NCI-H1105 treated with DMSO at 0.1 percent for 48 hours (cell line): ENCODE measurements at regions not wholly inside any gene's neighbourhood (a gene's known extent, or its start where the extent isn't known, plus 50 kb on each side); places are given as distances from the start of the nearest gene placed in this dataset.
"Not testable (repeated sequence)": the region's sequence is repeated elsewhere in the genome, so short reads cannot be mapped to it uniquely, and the experiment has no call there.

Experiments used
- DNase-seq: peaks from one replicate; lab custom pipeline; 2025; lab: John Stamatoyannopoulos, UW

DNA sequence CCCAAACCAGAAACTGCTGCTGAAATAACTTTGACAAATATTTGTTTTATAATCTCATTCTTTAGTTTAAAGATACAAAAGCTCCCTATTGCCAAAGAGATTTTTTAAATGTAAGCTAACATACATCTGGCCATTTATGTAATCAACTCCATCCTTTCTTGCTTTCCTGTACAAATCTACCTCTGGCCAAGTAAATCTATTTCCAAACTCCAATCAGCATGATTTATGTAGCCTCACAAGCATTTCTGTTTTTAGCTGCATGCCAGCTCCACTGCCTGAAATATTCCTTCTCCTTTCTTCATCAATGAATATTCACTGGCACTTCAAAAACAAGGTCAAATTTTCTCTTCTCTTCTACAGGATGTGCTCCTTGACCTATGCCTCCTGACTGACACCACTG is 80.0 kb downstream of the SHOX2 start:
- no peak for DNase-seq

DNA sequence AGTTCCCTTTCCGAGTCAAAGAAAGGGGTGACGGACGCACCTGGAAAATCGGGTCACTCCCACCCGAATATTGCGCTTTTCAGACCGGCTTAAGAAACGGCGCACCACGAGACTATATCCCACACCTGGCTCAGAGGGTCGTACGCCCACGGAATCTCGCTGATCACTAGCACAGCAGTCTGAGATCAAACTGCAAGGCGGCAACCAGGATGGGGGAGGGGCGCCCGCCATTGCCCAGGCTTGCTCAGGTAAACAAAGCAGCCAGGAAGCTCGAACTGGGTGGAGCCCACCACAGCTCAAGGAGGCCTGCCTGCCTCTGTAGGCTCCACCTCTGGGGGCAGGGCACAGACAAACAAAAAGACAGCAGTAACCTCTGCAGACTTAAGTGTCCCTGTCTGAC is 86.3 kb downstream of the SHOX2 start:
- not testable (repeated sequence) for DNase-seq

DNA sequence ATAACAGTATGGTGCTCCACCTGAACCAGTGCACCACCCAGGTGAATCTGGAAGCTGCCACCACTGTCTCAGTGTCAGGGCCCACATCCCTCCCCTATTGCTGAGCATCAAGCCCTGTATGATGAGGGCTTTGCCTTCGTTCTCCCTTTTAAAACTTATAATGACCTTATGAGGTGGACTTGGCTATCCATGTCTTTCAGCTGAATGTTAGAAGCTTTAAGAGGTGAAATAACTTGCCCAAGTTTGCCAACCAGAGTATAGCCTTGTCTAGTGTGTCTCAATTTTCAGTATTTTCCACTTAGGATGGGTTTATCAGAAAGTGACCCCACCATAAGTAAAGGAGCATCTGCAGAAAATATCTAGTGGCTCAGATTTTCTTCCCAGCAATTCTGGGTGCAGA is 87.8 kb downstream of the SHOX2 start:
- DNase-seq = no peak

DNA sequence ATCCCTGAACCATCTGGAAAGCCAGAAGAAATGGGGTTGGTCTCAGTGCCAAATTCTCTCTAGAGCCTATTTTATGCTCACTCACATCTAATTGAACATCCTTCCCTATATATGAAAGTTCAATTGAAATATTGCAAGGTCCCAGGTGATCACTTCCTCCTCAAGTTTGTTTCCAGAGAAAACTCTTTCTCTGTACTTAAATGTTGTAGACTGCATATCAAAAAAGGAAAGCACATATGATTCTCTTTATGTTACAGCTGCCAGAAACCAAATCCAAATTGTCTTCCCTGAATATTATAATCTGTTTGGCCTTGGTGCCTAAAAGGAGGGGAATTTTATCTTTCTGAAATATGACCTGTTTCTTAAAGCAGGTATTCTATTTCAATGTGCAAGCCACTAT is 93.3 kb downstream of the SHOX2 start:
- no peak for DNase-seq

DNA sequence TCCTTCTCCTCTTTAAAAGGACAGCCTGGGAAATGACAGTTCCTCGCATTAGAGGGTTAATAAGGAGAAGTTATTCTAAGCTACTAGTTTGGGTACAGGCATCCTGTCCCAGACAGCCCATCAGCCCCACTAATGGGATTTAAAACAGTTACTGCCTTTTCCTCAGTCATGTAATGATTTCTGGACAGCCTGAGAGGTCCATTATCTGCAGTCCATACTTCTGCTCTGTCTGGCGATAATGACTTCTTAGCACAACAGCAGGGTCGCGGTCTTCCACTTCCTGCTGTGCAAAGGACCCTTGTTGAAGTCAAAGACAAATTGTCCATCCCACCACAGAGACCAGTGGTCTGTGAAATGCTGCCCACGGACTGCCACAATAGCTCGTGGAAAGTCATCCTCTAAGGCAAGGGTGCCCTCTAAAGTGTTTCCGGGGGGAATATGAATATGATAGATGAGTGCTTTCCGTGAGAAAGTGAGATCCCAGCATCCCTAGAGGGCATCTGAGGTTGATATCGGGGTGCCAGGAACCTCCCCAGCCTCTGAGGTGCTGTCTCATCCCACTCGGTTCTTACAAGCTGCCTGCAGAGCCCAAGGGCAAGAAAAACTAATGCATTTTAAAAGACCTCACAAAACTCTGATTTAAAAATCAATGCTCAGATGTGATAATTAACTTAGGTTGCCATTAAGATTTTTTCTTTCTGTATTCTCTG is 100.7 kb downstream of the SHOX2 start:
- DNase-seq = no peak

DNA sequence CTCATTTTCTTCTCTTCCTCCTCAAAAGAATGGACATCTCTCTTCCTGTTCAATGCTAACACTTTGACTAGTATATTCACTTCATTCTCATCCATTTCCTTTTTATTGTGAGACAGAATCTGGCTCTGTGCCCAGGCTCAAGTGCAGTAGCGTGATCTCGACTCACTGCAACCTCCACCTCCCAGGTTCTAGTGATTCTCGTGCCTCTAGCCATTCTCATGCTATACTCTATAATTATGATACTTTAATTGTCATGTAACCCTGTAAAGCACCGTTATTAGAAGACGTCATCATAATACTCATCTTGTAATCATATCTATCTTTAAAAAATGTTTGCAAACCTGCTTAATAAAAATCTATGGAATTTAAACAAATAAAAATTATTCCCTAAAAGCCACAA is 107.0 kb downstream of the SHOX2 start:
- DNase-seq = peak; percentile 98

DNA sequence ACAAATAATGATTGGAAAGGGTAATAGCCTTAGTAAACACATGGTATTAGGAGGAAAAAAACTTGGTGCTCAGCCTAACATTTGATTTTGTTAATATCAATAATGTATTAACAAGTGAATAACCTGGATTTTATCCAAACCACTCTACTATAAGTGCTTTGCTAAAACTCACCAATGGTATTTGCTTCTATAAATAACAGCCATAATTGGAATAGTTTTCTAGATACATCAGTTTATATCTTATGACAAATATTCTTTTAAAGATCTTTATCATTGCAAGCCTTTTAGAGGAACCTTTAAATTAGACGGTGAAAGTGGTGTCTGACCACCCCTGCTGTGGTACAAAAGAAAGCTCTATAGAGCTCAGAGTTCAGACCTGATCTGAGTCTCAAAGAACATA is 123.9 kb downstream of the SHOX2 start:
- DNase-seq = no peak

DNA sequence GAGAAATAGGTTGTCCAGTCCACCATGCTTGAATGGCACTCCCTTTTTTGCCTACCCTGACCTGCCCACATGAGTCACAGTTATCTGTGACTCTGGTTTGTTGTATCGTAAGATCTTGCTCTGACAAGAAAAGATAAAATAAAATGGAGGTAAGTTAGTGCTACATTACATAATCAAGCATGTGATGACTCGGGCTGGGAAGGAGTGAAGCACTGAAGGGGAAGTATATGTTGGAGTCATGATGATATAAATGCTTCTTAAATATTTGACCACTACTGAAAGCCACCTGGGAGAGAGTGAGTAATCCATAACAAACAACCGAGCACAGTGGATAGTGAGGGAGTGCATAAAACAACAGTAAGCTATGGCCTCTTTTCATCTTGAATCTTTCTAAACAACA is 124.4 kb downstream of the SHOX2 start:
- no peak for DNase-seq

DNA sequence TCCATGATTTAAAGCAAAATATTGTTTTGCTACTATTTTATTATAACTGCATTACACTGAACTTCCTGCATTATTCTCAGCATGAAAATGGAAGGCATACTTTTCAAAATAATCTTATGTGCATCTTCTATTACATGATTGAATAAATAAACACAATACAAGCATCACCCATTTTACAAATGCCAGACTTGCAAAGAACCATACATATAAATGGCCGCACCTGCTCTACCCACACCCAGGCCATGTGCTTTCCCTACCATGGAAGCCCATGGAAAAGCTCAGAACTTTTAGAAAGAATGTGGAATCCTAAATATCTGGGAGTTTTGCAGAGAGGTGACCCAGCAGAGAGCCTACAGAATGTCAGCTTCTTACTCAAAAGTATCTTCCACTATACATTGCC is 127.2 kb downstream of the SHOX2 start:
- DNase-seq = no peak

DNA sequence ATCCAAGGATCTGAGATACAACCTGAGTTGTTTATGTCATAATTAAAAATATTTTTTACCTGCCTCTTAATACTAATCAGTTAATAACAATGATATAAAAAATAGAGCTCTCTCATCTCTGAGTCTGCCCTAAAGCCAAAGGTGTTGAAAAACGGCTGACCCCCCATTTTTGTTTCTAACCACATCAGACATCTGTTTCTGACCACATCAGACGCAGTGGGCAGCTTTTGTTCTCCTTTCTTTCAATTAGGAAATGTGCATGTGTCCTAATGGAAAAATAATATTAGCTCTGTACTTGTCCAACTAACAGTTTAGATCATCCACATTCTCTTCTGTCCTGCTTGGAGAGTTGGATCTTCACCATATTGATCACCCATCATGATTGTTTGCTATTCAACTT is 144.6 kb downstream of the SHOX2 start:
- DNase-seq = no peak

DNA sequence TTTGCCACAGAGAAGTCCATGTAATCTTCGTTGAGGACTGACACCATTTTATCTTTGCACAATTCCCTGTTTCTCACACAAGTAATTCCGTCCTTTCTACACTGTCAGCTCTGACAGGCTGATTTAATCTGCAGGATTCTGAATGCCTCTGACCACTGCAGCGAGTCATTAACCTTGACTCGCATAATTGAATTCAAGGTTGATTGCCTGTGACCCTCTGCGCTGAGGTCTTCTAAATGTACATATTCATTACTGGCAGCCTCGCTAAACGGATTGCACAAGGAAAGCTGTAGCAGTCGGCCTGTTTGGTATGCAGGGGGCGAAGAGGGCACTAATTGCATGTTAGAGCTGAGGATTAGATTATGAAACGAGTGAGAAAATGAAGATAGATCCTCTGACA is 147.8 kb downstream of the SHOX2 start:
- no peak for DNase-seq

DNA sequence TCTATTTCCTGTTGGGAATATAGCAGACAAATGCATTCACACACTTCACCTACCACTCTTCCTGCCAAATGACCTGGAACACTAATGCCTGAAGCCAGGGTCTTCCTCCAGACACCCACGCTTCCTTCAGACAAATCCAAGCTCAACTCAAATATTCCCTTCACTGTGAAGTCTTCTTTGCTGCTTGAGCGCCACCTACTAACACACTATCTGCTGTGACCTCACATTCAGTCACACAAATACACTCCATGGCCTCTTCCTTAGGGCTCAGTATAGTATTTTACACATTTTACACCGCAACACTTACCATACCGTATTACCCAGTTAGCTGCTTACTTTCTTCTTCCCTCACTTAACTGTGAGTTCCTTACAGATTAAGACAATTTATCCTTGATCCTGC is 149.4 kb downstream of the SHOX2 start:
- DNase-seq = no peak

DNA sequence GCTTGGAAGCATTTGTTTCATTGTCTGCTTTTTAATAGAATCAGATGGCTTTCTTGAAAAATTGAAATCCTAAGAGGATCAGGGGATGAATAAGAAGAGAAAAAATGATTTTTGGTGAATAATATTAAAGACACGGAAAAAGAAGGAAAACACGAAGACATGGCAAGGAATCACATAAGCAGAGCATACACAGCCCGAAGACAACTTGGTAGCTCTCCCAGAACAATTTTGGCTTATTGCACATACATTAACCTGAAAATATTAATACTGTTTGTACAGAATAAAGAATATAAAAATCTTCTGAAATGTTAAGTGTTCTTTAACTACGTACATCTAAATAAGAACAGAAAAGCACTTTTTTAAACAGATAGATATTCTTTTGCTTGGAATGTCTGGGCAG is 150.0 kb downstream of the SHOX2 start:
- DNase-seq = no peak

DNA sequence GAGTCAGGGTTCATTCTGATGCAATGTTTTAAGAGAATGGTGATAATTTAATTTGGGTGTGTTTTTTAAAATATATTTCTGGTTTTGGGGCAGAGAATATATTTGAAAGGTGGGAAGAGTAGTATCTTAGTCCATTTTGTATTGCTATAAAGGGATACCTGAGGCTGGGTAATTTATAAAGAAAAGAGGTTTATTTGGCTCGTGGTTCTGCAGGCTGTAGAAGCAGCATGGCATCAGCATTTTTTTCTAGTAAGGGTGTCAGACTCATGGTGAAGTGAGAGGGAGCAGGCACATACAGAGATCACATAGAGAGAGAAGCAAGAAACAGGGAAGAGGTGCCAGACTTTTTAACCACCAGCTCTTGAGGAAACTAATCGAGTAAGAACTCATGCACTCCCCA is 152.7 kb downstream of the SHOX2 start:
- no peak for DNase-seq

DNA sequence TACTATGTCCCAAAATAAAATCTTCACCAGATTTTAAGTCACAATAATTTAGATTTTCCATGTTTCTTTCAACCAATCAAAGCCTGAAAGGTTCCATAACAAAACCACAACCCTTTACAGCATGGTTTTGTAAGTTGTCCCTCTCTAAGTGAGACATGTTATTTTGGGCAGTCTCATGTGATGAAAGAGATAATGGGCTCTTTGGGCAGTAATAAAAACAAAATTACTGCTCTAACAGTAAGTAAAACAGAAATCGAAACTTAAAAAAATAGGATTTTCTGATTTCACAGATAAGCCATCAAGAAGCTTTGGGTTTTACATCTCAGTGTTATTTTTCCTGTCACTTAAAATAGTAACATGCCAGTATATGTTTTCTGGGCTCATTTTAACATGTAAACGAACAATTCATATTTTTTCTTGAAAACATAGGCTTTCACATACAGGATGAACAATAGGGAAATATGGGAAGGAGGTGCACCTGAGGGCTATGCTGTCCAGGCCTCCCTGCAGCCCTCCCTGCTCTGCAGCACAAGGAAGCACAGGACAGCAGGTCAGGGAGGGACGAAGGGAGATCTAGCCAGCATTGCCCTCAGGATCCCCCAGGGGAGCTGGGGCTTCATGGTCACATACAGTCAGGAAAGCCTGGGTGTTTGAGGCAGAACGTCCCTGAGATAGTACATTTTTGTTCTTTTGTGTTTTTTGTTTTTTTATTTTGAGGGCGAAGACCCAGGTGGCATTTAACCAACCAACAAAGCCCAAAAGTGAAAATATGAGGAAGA is 157.4 kb downstream of the SHOX2 start:
- no peak for DNase-seq

DNA sequence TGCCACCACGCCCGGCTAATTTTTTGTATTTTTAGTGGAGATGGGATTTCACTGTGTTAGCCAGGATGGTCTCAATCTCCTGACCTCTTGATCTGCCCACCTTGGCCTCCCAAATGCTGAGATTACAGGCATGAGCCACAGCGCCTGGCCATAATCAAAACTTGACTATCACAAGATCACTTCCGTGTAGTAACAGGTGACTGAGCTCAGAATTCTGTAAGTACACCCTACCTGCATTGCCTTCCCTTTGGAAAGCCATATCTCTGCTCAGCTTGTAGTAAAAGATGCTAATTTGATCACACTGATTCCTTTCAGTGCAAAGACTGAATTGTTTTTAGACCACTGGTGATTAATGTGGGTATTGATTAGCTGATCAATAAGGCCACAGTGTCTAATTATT is 167.1 kb downstream of the SHOX2 start:
- no peak for DNase-seq

DNA sequence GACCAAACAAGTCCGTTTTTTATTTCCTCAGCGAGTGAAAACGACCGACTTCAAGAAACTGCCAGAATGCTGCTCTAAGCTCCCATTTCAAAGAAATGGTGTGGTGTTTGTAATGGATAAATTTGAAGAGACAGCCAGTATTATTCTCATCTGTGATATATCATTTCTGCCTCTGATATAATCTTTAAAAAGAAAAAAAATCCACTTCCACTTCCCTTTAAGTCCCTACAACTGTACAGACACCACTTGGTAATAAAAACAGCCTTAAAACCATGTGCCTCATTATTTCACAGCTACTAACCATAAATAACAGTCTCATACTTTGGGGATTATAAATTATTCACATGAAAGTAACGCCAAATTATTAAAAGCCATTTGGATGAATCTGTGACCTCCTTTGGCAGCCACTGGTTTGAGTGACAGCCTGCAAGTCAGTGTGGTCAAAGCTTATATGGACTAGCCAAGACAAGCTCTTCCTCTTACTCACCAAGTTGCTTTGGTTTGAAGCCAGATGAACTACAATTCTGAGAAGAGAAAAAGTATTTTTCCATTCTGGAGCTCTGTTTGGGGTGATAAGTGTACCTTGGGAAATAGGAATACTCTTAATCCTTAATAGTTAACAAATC is 168.0 kb downstream of the SHOX2 start:
- DNase-seq = no peak

DNA sequence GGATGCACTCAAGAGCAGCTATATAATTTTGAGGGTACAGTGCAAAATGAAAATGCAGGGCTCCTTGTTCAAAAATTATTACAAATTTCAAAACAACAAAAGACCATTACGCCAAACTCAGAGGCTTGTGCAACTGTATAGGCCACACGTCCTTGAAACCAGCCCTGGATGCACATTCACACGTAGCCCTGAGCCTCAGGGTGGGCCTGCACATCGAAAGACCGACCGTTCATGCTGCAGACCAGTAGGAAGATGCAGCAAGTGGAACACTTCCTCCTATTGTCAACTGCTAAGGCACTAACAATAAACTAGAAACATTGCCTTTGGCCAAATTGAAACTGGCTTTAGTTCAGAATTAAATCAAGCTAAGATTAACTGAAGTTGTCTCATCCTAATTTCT is 174.7 kb downstream of the SHOX2 start:
- DNase-seq = no peak

DNA sequence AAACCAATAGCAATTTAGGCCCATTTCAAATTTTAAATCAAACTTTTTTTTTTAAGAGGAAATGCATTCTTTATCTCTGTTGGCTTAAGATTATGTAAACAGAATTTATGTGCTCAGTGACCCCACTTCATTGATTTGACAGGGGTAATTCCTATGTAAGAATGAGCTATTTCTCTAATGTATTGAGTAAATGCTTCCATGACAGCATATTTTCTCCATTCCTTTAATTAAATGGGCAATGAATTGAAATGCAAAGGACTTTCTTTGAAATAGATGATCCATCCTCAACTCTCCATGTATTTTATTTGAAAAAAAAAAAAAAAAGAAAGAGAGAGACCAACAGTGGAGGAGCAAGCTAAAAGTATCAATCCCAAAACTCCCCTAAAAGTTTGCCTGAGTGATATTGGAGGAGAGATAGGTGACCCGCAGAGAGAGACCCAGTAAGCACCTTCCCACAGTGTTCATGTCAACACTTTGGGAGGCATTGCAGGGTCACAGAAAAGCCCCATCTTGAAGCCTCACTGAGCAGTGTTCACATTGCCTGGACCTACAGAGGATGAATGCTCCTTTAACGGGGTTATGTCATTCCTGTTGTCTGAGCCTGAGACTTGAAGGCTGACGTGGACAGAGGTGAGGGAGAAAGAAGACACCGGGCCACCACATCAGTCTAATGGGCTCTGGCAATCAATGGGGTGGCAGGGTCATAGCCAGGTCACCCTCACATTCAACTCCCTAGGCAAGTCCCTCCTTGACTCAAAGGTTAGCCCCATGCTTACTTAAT is 176.0 kb downstream of the SHOX2 start:
- DNase-seq = no peak

DNA sequence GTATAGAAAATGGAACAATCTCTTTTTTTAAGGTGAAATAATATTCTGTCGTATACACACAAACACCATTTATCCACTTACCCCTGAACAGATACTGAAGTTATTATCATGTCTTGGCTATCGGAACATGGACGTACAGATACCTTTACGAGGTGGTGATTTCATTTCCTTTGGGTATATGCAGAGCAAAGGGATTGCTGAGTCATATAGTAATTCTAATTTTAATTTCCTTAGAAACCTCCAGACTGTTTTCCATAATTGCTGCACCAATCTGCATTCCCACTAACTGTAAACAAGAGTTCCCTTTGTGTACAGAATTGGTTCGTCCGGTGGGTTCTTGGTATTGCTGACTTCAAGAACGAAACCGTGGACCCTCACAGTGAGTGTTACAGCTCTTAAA is 179.4 kb downstream of the SHOX2 start:
- DNase-seq = no peak

DNA sequence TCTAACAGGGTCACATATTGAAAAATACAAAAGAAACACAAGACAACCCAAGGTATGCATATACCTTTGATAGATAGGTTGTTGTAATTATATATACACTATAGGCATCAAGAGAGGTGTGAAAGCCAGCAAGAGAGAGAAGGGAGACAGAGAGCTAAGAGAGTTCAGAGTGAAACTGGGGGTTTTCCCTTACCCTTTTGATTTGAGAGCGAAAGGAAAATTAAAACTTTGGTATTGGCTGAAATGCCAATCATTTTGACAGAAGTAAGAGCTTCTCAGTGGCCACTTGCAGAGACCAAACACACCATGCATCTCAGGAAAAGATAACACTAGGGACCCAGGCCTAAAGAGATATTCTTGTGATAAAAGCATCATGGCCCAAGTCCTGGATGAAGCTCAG is 183.6 kb downstream of the SHOX2 start:
- DNase-seq = no peak

DNA sequence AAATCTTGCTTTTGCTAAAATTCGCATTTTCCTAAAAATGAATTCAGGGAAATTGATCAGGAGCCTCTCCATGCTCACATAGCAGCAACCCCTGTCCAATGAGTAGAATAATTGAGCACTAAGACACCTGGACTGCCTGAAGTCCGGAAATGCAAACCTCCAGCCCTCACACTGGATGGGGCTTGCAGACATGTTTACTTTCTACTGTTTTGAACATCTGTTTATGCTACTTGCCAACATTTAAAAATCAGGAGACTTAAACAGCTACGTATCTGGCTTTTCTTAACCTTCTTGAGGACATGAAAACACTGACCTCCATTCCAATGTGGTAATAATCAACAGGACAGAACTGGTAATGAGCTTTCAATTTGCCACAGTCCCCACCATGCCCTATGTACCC is 184.4 kb downstream of the SHOX2 start:
- DNase-seq = peak; percentile 79
